Gastroesophageal sphincter (tissue), 3 donors: ENCODE measurements at regions not wholly inside any gene's neighbourhood (a gene's known extent, or its start where the extent isn't known, plus 50 kb on each side); places are given as distances from the start of the nearest gene placed in this dataset.

Experiments
- CTCF ChIP-seq, 4 experiments: fragments of 200-600 bp in 2 of 4; fragments of 450-650 bp in 2 of 4; sonication (generic) in 1 of 4; IDR thresholded peaks; one replicate each; pipeline ENCODE4 v1.5.1; 2017 to 2019; ENCODE audit warnings: antibody characterized with exemption in 4 of 4, mild to moderate bottlenecking in 2 of 4, moderate library complexity in 2 of 4
- EP300 ChIP-seq: sonication (generic); formaldehyde crosslinking; IDR thresholded peaks from one replicate; pipeline ENCODE4 v1.6.1; 2017; ENCODE audit warnings: antibody characterized with exemption, mild to moderate bottlenecking

GRCh38 chr13:73261739-73262216 is 203.0 kb downstream of the KLF5 start:
- TF ChIP-seq CTCF (IDR thresholded peaks at IDR 0.05) (no peak), EP300 (no peak)
